ENCODE measurements at regions not wholly inside any gene's neighbourhood (a gene's known extent, or its start where the extent isn't known, plus 50 kb on each side); places are given as distances from the start of the nearest gene placed in this dataset.
A peak's percentile ranks its signal among the peaks of the same experiment; 100 is the strongest.

- no peak for DNase-seq (ENCODE audit: low spot score)
Observed at GRCh38 chr3:18774319-18775088, 349.4 kb upstream of the SATB1 start.

GRCh38 chr3:18772699-18773305, 347.7 kb upstream of the SATB1 start:
- DNase-seq (ENCODE audit: low spot score), result no peak

- DNase-seq (ENCODE audit: low spot score), result no peak
Observed at GRCh38 chr3:18771931-18772330, 346.8 kb upstream of the SATB1 start.

GRCh38 chr3:18770800-18771199, 345.7 kb upstream of the SATB1 start:
- DNase-seq (ENCODE audit: low spot score), result no peak

GRCh38 chr3:18767756-18768303, 342.7 kb upstream of the SATB1 start:
- no peak for DNase-seq (ENCODE audit: low spot score)

- no peak for DNase-seq (ENCODE audit: low spot score)
Observed at GRCh38 chr3:18766974-18767373, 341.8 kb upstream of the SATB1 start.

GRCh38 chr3:18765662-18766061, 340.5 kb upstream of the SATB1 start:
- DNase-seq (ENCODE audit: low spot score), result no peak

GRCh38 chr3:18765161-18765560, 340.0 kb upstream of the SATB1 start:
- no peak for DNase-seq (ENCODE audit: low spot score)

- no peak for DNase-seq (ENCODE audit: low spot score)
Observed at GRCh38 chr3:18761530-18761929, 336.4 kb upstream of the SATB1 start.

GRCh38 chr3:18758047-18758704, 333.0 kb upstream of the SATB1 start:
- DNase-seq (ENCODE audit: low spot score), result peak; percentile 53

GRCh38 chr3:18757476-18757875, 332.3 kb upstream of the SATB1 start:
- no peak for DNase-seq (ENCODE audit: low spot score)

GRCh38 chr3:18752273-18752934, 327.3 kb upstream of the SATB1 start:
- no peak for DNase-seq (ENCODE audit: low spot score)

GRCh38 chr3:18751514-18751913, 326.4 kb upstream of the SATB1 start:
- DNase-seq (ENCODE audit: low spot score), result no peak

- no peak for DNase-seq (ENCODE audit: low spot score)
Observed at GRCh38 chr3:18747383-18747782, 322.2 kb upstream of the SATB1 start.

- DNase-seq (ENCODE audit: low spot score), result no peak
Observed at GRCh38 chr3:18745472-18745871, 320.3 kb upstream of the SATB1 start.

GRCh38 chr3:18744472-18744871, 319.3 kb upstream of the SATB1 start:
- DNase-seq (ENCODE audit: low spot score), result no peak

- no peak for DNase-seq (ENCODE audit: low spot score)
Observed at GRCh38 chr3:18743761-18744160, 318.6 kb upstream of the SATB1 start.

- no peak for DNase-seq (ENCODE audit: low spot score)
Observed at GRCh38 chr3:18740631-18741583, 315.8 kb upstream of the SATB1 start.

- DNase-seq (ENCODE audit: low spot score), result no peak
Observed at GRCh38 chr3:18739099-18739433, 313.9 kb upstream of the SATB1 start.

- DNase-seq (ENCODE audit: low spot score), result no peak
Observed at GRCh38 chr3:18738393-18739098, 313.4 kb upstream of the SATB1 start.

- no peak for DNase-seq (ENCODE audit: low spot score)
Observed at GRCh38 chr3:18735005-18735404, 309.9 kb upstream of the SATB1 start.

Data from ureter (tissue), 1 donor.